ENCODE measurements at regions not wholly inside any gene's neighbourhood (a gene's known extent, or its start where the extent isn't known, plus 50 kb on each side); places are given as distances from the start of the nearest gene placed in this dataset.
"Not testable (repeated sequence)": the region's sequence is repeated elsewhere in the genome, so short reads cannot be mapped to it uniquely, and the experiment has no call there.

DNA sequence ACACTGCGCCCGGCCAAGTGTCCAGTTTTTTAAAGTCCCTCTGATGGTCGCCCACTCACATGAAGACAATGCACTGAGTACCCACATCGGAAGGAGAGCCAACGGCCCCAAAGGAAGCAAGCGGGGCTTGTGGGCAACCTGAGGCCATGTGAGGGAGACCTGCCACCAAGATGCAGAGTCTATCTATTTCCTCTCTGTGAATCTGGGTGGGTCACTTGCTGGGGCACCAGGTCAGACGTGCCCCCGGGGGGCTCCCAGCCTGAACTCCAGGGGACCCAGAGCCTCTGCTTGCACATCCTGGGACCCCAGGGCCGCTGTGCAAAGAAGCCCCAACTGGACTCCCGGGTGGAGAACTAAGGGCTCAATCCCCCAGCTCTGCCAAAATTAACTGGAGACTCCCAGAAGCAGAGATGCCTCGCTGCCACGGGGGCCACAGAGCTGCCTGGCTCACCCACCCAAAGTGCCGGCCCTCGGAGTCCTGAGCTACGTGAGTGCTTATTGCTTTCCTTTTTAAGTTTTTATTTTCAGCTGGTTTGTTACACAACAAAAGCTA lies 106.4 kb downstream of the BRD1 start:
- DNase-seq (ENCODE audit: low read depth in 3 of 3), result no peak

DNA sequence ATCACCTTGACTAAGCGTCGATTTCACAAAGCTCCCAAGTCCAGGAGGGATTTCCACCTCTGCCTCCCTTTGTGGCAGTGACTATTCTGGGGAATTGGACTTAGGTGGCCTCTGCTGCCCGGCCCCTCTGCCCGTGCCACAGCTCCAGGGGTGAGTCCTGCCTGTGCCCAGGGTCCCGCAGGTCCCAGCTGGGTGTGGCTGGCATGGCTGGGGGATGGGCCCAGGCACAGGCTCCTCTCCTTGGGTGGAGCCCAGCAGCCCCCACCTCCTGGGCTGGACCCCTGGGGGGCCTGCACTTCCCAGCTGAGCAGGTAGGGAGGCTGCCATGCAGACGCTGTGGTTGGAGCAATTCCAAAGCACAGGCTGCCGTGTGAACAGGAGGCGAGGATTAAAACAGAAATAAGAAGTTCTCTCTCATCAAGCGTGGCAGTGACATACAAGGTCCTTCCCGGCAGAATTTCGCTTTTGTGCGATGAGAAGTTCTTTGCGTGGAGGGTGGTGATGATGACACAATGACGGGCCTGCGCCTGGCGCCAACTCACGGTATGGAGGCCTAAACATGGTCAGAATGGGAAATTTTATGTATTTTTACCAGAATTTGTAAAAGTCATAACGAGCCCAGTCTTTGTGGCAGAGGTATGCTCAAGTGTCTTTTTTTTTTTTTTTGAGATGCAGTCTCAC lies 107.3 kb downstream of the BRD1 start:
- no peak for DNase-seq (ENCODE audit: low read depth in 3 of 3)

DNA sequence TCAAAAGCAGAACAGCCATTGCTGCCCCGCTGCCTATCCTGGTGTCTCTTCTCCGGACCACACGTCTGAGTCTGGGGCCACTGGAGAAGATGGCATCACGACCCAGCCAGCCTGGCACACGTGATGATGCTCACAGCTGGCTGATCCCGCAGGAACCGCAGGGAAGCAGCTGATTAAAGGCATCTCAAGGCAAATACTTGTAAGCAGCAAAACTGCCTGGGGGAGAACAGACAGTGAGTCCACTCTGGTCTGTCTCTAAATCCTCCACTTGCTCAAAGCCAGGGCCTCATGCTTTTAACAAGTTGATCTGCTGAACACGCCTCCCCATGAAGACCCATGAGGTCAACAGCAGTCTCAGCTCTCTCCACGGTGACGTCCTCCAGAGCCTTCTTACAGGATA lies 108.6 kb downstream of the BRD1 start:
- DNase-seq (ENCODE audit: low read depth in 3 of 3), result no peak

DNA sequence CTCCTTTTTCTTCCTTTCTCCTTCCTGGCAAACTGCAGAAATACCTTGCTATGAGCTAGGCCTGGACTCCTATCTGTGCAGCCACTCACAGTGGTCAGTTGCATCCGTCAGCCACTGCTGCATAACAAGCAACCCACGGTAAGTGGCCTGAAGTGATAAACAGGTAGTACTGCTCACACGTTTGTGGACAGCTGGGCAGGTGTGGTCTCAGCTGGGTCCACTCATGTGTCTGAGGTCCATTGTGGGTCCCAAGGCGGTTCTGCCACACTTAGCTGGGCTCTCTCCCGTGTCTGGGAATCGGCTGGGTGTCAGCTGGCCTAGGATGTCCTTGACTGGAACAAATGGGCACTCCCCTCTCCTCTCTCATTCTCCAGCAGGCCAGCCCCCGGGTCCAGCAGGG lies 109.3 kb downstream of the BRD1 start:
- DNase-seq (ENCODE audit: low read depth in 3 of 3), result no peak

DNA sequence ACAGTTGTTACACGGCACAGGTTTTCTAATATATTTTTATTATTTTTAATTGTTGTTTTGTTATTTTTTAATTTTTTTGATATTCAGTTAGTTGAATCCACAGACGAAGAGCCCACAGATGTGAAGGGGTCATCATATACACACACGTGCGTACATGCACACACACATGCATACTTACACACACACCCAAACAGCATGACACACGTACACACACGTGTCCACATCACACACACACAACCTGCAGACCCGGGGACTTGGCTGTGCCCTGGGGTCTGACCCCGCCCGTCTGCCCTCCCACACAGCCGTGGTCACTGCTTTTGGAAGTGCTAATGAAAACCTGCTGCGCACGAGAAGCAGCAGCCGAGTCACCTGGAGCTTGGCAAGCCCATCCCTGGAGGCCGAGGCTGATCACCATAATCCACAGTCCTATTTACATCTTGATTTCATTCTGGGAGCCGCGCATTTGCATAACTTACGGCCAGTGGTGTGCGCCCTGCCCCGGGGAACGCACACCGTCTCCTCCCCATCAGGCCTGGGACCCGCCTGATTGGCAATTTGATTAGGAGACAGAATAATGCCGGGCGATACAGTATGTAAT lies 110.3 kb downstream of the BRD1 start:
- DNase-seq (ENCODE audit: low read depth in 3 of 3), result no peak

DNA sequence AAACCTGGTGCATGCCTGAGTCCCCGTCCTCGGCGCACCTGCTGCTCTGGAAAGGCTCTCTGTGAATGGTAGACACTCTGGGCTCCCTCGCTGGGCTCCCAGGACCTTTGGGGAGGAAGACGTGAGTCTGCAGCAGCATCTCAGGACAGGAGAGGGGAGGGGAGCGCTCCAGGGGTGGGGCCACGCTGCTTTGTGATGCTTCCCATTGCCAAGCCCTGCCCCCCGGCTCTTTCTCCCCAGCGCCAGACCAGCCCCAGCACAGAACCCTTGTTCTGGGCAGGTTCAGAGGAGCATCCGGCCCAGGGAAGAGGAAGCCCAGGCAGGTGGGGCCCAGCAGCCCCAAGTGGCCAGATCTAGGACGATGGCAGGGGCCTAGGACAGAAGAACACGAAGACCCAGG lies 111.2 kb downstream of the BRD1 start:
- DNase-seq (ENCODE audit: low read depth in 3 of 3), result no peak

DNA sequence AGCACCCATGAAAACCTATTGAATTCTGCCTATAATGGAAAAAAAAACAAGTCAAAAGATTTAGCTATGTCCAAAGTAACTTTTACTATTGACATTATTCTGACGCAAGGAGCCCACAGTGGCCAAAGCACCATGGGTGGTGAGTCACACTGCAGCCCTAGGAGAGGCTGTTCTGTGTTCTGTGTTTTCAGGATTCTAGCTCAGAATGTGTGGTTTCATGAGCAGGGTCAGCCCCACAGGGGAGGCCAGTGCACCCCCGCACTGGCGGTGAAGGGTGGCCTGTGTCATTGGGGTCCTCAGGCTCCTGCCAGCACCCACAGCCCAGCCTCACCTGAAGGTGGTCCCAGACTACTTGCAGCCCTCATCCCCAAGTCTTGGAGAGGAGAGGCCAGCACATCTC lies 112.2 kb downstream of the BRD1 start:
- no peak for DNase-seq (ENCODE audit: low read depth in 3 of 3)

DNA sequence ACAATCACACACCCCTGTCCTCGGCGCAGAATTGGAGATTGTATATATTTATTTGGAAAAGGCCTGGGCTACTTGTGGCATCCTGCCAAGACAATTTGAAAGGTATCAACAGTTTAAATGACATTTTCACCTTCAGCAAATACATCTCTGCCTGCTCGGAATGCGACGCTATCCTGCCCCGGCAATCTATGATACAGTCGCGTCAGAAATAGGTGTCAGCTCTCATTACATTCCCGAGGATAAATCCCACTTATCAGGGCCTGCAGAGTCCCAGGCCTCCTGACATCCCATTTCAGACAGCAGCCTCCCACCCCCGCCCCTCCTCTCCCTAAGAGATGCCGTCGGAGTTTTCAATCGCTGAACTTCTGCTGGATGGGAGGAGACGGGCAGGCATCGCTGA lies 114.7 kb downstream of the BRD1 start:
- DNase-seq (ENCODE audit: low read depth in 3 of 3), result no peak

DNA sequence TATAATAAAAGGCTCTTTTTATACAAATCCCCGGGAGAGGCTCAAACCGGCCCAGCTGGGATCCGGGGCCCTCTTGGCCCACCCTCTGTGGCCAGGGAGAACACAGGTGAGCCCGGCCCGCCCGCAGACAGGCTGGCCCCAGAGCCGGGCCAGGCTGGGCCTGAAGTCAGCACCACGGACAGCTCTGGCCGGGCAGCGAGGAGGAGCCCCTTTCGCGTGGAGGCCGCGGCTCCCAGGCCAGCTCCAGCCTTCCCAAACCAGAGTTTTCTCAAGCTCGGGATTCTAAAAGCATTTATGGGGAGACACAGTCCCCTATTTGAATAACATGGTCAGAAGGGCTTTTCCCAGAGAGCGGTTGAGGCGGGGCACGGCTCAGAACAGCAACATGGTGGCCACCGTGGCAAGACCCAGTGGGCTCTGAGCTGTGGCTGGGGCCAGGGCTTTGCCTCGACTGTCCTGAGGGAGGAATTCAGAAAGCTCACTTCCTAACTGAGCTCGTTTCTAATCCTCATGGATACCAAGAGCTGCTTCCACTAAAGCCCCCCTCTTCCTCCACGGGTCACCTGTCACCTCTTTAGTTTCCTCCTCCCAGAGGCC lies 115.4 kb downstream of the BRD1 start:
- DNase-seq (ENCODE audit: low read depth in 3 of 3), result no peak

DNA sequence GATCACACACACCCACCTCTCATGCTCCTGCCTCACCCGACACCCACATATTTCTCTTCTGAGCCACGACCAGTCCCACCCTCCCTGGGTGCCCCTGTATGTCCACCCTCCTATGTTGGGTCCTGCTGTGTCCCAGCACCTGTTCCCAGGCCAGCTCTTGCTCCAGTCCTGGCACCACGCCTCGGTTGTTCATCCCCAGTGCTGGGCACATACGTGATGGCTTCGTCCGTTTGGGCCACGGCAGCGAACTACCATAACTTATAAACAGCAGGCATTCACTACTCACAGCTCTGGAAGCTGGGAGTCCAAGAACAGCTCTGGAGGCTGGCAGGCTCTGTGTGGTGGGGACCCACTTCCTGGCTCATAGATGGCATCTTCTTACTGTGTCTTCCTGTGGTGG lies 116.9 kb downstream of the BRD1 start:
- DNase-seq (ENCODE audit: low read depth in 3 of 3), result no peak

DNA sequence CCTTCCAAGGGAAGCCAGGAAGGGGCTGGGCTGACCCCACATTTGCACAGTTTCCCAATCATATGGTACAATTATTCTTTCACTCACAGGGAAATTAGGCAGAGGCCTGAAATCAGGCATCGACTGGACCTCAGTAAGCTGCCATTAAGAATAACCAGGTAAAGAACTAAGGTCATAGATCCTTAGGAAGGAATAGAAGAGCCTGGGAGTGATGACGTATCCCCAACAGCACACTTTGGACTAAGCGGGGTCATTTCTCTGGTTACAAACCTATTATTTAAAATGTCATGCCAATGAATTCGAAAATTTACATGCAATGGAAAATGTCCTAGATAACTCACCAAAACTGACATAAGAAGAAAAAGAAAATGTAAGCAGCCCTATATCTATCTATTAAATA lies 118.2 kb downstream of the BRD1 start:
- DNase-seq (ENCODE audit: low read depth in 3 of 3), result no peak

DNA sequence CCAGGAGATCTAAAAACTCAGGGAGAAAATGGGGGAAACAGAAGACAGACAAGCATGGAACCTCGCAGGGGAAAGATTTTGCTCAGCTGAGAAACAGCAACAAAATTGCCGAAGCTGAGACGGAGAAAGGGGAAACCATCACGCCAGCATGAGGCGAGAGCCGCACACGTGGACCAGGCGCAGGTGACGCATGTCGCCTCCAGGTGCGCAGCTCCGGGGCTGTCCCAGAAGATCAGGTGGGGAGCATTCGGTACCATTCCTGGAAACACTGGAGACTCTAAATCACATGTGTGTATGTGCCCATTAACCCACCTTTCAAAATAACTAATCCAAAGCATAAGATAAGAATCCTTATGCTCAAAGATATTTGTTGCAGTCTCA lies 121.7 kb downstream of the BRD1 start:
- no peak for DNase-seq (ENCODE audit: low read depth in 3 of 3)

DNA sequence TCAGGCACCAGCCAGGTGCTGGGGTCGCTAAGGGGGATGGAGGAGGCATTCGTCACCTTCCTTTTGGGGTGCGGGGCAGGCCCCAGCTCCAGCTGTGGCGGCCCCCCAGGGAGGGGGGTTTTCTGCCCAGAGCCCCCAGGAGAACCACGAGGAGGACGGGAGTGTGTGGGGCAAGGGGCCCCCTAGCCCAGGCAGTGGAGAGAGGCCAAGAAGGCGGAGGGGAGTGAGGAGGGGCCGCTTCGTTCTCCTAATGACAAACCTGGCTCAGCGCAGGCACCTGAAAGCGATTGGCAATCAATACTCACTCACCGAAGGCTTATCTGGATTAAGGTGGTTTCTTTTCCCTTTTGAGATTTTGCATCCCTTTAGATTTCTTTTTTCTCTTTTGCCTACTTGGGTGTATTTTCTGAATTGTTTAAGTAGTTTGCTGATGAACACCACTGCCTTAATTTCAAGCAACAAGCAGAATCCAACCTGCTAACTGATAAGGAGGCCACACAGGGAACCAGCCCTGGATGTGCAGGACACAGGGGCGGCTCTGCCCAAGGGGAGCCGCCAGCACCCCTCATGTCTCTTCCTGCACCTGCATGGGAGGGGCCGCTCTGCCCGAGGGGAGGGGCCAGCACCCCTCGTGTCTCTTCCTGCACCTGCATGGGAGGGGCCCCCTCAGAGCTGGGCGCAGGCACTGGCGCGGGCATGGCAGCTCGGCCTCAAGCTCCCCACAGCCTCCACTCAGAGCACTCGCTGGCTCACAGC lies 122.3 kb downstream of the BRD1 start:
- no peak for DNase-seq (ENCODE audit: low read depth in 3 of 3)

DNA sequence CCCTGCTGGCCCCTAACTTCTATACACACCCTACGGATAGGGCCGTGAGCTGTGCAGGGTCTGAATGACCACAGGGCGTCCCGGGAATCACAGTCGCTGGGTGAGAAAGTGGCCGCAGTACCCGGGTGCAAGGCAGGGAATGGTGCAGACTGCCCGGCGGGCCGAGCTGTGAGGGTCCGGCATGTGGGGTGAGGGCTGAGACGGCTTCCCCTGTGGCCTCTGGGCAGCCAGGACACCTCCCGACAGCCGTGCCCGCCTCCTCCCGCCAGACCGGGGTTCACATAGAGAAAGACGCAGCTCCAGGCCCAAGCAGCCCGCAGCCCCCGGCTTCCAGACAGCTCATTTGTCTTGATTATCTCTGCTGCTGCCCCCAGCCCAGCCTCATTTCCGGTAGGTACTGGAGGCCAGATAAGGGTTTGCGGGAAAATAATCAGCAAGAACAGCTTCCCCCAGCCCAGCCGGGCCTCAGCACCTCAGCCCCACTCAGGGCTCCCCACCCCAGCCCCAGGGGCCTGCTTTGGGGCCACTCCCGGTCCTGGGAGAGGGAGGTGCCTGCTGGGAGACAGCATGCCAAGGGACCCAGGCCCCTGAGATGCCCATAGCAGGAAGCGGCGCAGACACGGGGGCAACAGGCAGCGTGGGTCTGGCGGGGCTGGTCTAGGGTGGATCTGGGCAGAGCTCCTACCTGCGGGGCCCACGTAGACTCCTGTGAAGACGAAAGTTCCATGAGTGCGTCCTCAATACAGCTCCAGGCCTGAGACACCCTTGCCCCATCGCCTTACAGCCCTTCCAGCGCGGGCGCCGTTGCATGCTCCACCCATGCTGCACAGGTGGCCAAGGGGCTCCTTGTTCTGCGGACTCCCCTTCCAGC lies 123.1 kb downstream of the BRD1 start:
- DNase-seq (ENCODE audit: low read depth in 3 of 3), result no peak

DNA sequence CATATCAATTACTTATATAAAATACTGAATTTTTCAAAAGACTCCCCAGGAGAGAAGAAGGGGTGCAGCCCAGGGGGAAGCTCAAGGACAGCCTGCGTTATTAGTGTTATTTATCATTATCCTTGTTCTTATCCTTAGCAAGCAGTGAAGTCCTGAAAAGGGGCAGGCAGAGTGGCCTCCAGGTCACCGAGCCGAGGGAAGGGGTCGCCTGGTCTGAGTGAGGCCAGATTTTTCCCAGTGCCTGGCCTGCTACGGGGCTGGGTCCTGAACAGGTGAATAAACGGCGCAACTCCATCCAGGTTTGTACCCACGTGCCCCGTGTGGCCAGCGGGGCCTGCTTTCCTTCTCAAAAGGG lies 123.7 kb downstream of the BRD1 start:
- DNase-seq (ENCODE audit: low read depth in 3 of 3), result no peak

DNA sequence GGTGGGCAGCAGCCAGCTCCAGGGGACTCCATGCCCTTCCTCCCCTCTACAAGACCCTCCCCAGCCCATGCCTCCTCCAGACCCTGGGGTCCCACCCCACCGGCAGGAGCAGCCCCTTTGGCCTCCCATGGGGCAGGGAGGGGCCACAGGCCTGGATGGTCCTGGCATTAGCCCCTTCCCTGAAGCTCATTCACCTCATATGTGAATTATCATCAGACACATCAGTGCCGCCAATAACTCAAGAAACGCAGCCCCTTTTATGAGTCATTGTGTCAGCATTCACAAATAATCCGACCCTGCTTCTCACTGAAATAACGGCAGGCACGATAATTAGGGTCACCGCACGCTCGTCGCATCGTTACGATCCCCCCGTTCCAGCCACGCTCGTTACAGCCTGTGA lies 124.2 kb downstream of the BRD1 start:
- no peak for DNase-seq (ENCODE audit: low read depth in 3 of 3)

DNA sequence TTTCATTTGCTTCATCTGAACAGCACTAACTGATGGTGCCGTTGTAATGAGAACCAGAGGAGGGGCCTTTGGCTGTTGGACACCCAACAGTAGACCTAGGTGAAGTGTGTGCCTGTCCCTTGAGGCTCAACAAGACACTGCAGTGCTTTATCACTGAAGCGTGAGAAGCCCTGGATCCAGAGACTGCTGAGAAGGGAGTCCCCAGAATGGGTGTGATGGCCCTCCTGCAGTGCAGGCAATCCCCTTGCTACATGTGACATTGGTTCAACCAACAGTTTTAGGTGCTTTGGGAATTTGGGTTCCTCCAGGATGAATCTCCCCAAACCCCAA lies 125.6 kb downstream of the BRD1 start:
- DNase-seq (ENCODE audit: low read depth in 3 of 3), result no peak

DNA sequence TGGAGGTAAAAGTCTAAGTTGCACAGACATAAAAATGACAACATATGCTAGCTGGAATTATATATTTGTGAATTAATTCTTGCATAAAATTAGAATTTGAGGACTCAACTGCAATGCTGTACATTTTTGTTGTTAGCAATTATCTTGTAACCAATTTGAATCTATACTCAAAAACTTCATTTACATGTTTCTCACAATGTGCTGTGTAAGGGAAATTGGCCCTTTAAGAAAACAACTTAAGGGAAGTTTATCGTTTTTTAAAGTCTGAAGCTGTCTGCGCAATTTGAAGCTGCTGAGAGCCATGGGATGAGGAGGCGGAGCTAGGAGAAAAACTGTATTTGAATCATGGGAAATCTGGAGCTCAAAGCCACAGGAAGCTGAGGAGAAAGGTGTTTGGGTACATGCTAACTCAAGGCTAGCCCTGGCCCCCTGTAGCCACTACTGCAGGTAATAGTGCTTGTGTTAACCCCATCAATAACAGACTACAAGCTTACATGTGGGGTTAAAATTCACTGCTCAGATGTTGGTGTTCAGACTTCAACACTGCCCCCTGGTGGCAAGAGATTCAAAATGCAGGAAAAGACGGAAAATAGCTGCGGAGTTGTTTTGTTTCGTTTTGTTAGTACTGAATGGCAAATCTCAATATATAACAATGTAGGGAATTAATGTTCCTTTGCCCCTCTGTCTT lies 126.1 kb downstream of the BRD1 start:
- no peak for DNase-seq (ENCODE audit: low read depth in 3 of 3)

DNA sequence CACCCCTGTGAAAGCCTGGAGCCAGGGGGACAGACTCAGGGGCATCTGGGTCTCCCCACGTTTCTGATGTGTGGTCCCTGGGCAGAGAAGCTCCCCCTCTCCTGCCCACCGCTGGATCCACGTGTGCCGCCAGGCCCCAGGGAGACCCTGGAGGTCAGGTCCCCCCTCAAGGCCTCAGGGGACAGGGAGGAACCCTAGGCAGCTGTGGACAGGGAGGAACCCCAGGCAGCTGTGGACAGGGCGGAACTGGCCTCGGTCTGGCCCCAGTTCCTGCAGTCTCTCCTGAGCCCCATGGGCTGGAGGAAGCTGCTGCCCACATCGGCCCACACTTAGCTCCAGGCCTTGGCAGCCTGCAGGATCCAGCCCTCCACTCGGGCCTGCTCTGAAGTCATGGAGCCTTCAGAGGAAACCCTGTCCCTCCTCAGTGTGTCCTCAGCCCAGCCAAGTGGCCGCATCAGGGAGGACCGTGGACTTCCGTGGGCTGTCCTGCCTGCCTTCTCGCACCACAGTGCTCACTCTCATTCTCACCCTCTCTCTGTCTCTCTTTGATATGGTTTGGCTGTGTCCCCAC lies 127.7 kb downstream of the BRD1 start:
- no peak for DNase-seq (ENCODE audit: low read depth in 3 of 3)

DNA sequence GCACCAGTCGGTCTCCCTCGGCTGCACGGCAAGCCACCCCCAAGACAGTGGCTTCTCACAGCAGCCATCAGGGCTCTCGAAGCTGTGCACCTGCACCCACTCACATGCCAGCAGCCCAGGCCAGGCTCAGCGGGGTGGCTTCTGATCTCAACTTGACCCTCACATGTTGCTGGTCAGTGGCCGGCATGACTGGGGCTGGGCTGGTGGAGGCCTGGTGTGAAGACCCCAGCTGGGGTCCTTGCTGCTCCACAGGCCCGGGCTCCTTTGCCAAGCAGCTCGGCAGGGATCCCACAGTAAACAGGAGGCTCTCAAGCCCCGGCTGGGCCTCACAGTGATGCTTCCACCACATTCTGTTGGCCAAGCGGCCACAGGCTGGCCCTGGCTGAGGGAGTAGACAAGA lies 128.2 kb downstream of the BRD1 start:
- no peak for DNase-seq (ENCODE audit: low read depth in 3 of 3)

DNA sequence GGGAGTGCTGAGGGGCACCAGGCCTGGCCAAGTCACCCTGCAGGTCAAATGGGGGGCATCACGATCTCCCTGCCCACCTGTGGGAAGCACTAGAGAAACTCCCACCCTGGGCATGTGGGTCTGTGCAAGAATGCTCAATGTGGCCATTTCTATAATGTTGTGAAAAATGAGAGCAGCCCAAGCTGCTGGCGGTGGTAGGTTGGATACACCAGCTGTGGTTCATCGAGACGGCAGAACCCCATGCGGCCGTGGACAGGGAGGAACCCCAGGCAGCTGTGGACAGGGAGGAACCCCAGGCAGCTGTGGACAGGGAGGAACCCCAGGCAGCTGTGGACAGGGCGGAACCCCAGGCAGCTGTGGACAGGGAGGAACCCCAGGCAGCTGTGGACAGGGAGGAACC lies 129.1 kb downstream of the BRD1 start:
- not testable (repeated sequence) for DNase-seq (ENCODE audit: low read depth in 3 of 3)
